Nephron progenitor cell (in vitro differentiated cells): ENCODE measurements at regions not wholly inside any gene's neighbourhood (a gene's known extent, or its start where the extent isn't known, plus 50 kb on each side); places are given as distances from the start of the nearest gene placed in this dataset.

Source experiments
- DNase-seq: peaks from one replicate; pipeline ENCODE4 v3.0.0; 2021
- H3K27ac Mint-ChIP-seq: 2 replicates; pipeline ENCODE4 v1.8.0; 2021; ENCODE audit warnings: mild to moderate bottlenecking, moderate library complexity, mixed read lengths
- H3K27me3 Mint-ChIP-seq: 2 replicates; pipeline ENCODE4 v1.8.0; 2021; ENCODE audit warnings: mild to moderate bottlenecking, low read depth, mixed read lengths; ENCODE audit not compliant: poor library complexity
- H3K36me3 Mint-ChIP-seq: 2 replicates; pipeline ENCODE4 v1.8.0; 2021; ENCODE audit warnings: low read depth, mixed read lengths
- H3K4me1 Mint-ChIP-seq: 2 replicates; pipeline ENCODE4 v1.8.0; 2021; ENCODE audit warnings: mixed read lengths
- H3K4me3 Mint-ChIP-seq: 2 replicates; pipeline ENCODE4 v1.8.0; 2021; ENCODE audit warnings: mild to moderate bottlenecking, moderate library complexity, mixed read lengths
- H3K9me3 Mint-ChIP-seq: 2 replicates; pipeline ENCODE4 v1.8.0; 2021; ENCODE audit warnings: mild to moderate bottlenecking, moderate library complexity, mixed read lengths
- TF ChIP-seq, protein P1 (sequence below): fragments of 200-600 bp; sonication (generic); IDR thresholded peaks from 2 replicates; pipeline ENCODE4 v1.5.0; 2021; ENCODE audit warnings: antibody characterized with exemption

DNA sequence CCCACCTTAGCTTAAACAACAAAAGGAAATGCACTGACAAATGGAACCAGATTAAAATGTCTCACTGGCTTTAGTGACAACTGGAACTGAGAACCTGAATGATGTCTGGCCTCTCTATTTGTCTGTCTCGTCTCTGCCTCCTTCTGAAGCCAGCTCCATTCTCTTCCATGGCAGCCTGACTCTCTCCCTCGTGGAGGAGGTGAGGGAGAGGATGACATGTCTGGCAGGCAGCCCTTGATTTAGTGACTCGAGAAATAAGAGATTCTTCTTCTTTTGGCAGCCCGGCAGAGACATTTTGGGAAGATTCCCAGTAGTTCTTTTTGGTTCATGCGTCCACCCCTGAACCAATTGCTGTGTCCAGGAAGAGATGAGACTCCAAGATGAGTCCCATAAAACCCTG, 131.7 kb downstream of the KLF5 start:
- TF ChIP-seq, protein P1, sequence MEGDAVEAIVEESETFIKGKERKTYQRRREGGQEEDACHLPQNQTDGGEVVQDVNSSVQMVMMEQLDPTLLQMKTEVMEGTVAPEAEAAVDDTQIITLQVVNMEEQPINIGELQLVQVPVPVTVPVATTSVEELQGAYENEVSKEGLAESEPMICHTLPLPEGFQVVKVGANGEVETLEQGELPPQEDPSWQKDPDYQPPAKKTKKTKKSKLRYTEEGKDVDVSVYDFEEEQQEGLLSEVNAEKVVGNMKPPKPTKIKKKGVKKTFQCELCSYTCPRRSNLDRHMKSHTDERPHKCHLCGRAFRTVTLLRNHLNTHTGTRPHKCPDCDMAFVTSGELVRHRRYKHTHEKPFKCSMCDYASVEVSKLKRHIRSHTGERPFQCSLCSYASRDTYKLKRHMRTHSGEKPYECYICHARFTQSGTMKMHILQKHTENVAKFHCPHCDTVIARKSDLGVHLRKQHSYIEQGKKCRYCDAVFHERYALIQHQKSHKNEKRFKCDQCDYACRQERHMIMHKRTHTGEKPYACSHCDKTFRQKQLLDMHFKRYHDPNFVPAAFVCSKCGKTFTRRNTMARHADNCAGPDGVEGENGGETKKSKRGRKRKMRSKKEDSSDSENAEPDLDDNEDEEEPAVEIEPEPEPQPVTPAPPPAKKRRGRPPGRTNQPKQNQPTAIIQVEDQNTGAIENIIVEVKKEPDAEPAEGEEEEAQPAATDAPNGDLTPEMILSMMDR = no peak
- H3K27ac Mint-ChIP-seq = no peak overlapping the region
- no peaks in the 10 kb centered on the region for H3K9me3 Mint-ChIP-seq
- H3K4me3 Mint-ChIP-seq = no peak overlapping the region
- H3K27me3 Mint-ChIP-seq = peaks cover 3% of the 10 kb centered on the region
- H3K36me3 Mint-ChIP-seq = no peaks in the 10 kb centered on the region
- H3K4me1 Mint-ChIP-seq = no peaks in the 10 kb centered on the region
- no peak for DNase-seq

DNA sequence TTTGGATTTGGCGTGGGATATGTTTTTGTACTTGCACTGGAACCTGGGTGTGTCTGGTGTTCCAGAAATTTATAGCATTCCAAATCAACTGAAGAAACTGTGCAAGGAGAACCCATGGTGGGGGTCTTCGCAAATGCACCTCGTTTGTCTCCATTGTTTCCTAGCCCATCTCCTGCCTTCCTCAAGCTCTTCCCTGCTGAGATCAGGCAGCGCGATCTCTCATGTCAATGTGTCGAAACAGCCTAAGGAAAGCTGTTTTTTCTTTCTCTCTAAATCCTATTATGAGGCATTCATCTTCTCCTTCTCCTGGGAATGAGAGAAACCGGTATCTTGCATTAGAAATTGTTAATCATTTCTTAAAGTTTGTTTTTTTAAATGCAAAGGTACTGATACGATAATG, 131.0 kb downstream of the KLF5 start:
- DNase-seq = no peak
- Mint-ChIP-seq H3K4me3 (no peak overlapping the region), H3K27me3 (peaks cover 3% of the 10 kb centered on the region), H3K4me1 (no peaks in the 10 kb centered on the region), H3K36me3 (no peaks in the 10 kb centered on the region), H3K9me3 (no peaks in the 10 kb centered on the region), H3K27ac (no peak overlapping the region)
- TF ChIP-seq, protein P1 = no peak

- Mint-ChIP-seq H3K27me3 (peaks cover 3% of the 10 kb centered on the region), H3K27ac (no peak overlapping the region), H3K4me1 (no peaks in the 10 kb centered on the region), H3K4me3 (no peak overlapping the region), H3K36me3 (no peaks in the 10 kb centered on the region), H3K9me3 (no peaks in the 10 kb centered on the region)
- TF ChIP-seq, protein P1 = no peak
- DNase-seq = no peak
Measured at GRCh38 chr13:73189362-73189761, 130.6 kb downstream of the KLF5 start.

- no peaks in the 10 kb centered on the region for H3K9me3 Mint-ChIP-seq
- H3K4me3 Mint-ChIP-seq = no peak overlapping the region
- no peaks in the 10 kb centered on the region for H3K4me1 Mint-ChIP-seq
- DNase-seq = no peak
- peaks cover 3% of the 10 kb centered on the region for H3K27me3 Mint-ChIP-seq
- H3K27ac Mint-ChIP-seq = no peak overlapping the region
- TF ChIP-seq, protein P1 = no peak
- no peaks in the 10 kb centered on the region for H3K36me3 Mint-ChIP-seq
Measured at GRCh38 chr13:73187106-73187505, 128.3 kb downstream of the KLF5 start.

- Mint-ChIP-seq H3K4me3 (no peak overlapping the region), H3K36me3 (no peaks in the 10 kb centered on the region), H3K27me3 (no peaks in the 10 kb centered on the region), H3K27ac (no peak overlapping the region), H3K4me1 (no peaks in the 10 kb centered on the region), H3K9me3 (no peaks in the 10 kb centered on the region)
- DNase-seq = no peak
- TF ChIP-seq, protein P1 = no peak
Measured at GRCh38 chr13:73179650-73180274, 121.0 kb downstream of the KLF5 start.

DNA sequence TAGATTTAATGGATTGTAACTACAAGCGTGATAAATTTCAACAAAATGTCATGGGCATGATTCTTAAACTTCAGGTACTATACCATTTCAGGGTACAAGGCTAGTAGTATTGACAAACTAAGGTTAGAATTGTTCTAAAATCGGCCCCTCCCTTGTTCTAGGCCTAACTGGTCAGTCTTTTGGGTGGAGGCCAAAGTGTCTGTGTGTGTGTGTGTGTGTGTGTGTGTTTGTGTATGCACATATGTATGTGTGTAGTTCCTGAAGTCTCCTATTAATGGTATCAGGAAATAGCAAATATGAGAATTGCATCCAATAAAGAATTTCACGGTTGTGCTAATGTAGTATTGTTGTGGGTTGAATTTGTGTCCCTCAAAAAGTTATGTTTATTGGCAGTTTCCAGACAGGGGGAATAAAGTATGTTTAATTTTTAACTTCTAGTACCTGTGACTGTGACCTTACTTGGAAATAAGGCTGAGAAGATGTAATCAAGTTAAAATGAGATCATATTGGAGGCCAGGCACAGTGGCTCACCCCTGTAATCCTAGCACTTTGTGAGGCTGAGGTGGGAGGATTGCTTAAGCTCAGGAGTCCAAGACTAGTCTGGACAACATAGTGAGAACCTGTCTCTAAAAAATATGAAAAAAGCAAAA, 119.2 kb downstream of the KLF5 start:
- peaks cover 9% of the 10 kb centered on the region for H3K4me1 Mint-ChIP-seq
- H3K27ac Mint-ChIP-seq = no peak overlapping the region
- H3K4me3 Mint-ChIP-seq = no peak overlapping the region
- DNase-seq = no peak
- H3K36me3 Mint-ChIP-seq = no peaks in the 10 kb centered on the region
- no peaks in the 10 kb centered on the region for H3K9me3 Mint-ChIP-seq
- H3K27me3 Mint-ChIP-seq = no peaks in the 10 kb centered on the region
- TF ChIP-seq, protein P1 = no peak
